Ovary (tissue), 3 donors: ENCODE measurements at regions not wholly inside any gene's neighbourhood (a gene's known extent, or its start where the extent isn't known, plus 50 kb on each side); places are given as distances from the start of the nearest gene placed in this dataset.

Experiments used
- EP300 ChIP-seq: sonication (generic); formaldehyde crosslinking; IDR thresholded peaks from one replicate; pipeline ENCODE4 v1.6.1; 2017; ENCODE audit warnings: antibody characterized with exemption
- POLR2A ChIP-seq: fragments of 450-650 bp; IDR thresholded peaks from one replicate; pipeline ENCODE4 v1.6.1; 2017; ENCODE audit warnings: antibody characterized with exemption, mild to moderate bottlenecking, moderate library complexity
- TF ChIP-seq, protein P1 (sequence below), 3 donors: fragments of 450-650 bp in 2 of 3; fragments of 200-600 bp in 1 of 3; IDR thresholded peaks; one replicate each; pipeline versions ENCODE4 v1.5.1 to v1.8.0; 2016 to 2022; ENCODE audit warnings: antibody characterized with exemption in 3 of 3, mild to moderate bottlenecking in 1 of 3
- donor health status: DM: no; HTN: no; CAD: no.

DNA sequence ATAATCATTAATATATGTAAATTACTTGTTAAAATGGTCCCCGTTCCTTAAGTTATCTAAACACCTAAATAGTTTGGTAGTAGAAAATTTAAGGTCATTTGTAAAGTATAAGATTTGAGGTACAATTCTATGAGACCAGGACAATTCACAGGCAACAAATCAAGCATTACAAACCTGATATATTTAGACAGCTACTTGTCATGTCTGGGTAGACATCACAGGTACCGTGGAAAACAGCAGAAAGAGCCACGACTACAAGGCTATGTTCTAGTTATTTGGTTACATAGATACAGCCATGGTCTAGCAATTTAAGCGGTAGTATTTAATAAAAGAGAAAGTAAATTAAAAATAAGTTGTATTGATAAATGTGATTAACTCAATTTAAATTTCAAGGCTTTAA is 393.1 kb upstream of the ID4 start:
- TF ChIP-seq POLR2A (no peak), EP300 (no peak)
- TF ChIP-seq, protein P1, sequence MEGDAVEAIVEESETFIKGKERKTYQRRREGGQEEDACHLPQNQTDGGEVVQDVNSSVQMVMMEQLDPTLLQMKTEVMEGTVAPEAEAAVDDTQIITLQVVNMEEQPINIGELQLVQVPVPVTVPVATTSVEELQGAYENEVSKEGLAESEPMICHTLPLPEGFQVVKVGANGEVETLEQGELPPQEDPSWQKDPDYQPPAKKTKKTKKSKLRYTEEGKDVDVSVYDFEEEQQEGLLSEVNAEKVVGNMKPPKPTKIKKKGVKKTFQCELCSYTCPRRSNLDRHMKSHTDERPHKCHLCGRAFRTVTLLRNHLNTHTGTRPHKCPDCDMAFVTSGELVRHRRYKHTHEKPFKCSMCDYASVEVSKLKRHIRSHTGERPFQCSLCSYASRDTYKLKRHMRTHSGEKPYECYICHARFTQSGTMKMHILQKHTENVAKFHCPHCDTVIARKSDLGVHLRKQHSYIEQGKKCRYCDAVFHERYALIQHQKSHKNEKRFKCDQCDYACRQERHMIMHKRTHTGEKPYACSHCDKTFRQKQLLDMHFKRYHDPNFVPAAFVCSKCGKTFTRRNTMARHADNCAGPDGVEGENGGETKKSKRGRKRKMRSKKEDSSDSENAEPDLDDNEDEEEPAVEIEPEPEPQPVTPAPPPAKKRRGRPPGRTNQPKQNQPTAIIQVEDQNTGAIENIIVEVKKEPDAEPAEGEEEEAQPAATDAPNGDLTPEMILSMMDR (IDR thresholded peaks at IDR 0.05) = no peak
